Uterus (tissue), 2 donors: ENCODE measurements at regions not wholly inside any gene's neighbourhood (a gene's known extent, or its start where the extent isn't known, plus 50 kb on each side); places are given as distances from the start of the nearest gene placed in this dataset.

Source experiments
- POLR2A ChIP-seq, 2 donors: fragments of 450-650 bp; IDR thresholded peaks; one replicate each; pipeline ENCODE4 v1.6.1; 2016; ENCODE audit warnings: antibody characterized with exemption in 2 of 2, mild to moderate bottlenecking in 1 of 2, moderate library complexity in 1 of 2
- TF ChIP-seq, protein P1 (sequence below), 4 experiments: fragments of 200-600 bp in 2 of 4; fragments of 450-650 bp in 2 of 4; sonication (generic) in 2 of 4; IDR thresholded peaks; one replicate each; pipeline ENCODE4 v1.5.1; 2016 to 2019; ENCODE audit warnings: antibody characterized with exemption in 4 of 4, mild to moderate bottlenecking in 2 of 4, moderate library complexity in 1 of 4

DNA sequence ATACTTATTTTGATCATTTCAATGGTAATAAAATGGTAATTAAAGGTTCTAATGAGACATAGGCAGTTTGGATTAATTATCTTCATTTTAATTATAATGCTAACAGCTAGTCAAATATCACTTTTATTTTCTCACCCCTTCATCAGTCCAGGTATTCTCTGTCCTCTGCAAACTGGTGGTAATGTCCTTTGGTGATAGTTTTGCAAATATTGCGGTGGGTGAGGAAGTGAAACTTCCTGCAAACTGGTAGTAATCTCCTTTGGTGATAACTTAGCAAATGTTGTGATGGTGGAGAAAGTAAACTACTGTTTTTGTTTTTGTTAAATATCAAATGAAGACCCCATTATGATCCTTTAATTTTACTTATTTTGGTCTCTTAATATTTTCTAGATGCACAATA lies 209.0 kb downstream of the AMY1C start:
- TF ChIP-seq, protein P1, sequence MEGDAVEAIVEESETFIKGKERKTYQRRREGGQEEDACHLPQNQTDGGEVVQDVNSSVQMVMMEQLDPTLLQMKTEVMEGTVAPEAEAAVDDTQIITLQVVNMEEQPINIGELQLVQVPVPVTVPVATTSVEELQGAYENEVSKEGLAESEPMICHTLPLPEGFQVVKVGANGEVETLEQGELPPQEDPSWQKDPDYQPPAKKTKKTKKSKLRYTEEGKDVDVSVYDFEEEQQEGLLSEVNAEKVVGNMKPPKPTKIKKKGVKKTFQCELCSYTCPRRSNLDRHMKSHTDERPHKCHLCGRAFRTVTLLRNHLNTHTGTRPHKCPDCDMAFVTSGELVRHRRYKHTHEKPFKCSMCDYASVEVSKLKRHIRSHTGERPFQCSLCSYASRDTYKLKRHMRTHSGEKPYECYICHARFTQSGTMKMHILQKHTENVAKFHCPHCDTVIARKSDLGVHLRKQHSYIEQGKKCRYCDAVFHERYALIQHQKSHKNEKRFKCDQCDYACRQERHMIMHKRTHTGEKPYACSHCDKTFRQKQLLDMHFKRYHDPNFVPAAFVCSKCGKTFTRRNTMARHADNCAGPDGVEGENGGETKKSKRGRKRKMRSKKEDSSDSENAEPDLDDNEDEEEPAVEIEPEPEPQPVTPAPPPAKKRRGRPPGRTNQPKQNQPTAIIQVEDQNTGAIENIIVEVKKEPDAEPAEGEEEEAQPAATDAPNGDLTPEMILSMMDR (IDR thresholded peaks at IDR 0.05): no peak
- no peak for TF ChIP-seq POLR2A (IDR thresholded peaks at IDR 0.05)
